GM12891 (cell line): ENCODE measurements at regions not wholly inside any gene's neighbourhood (a gene's known extent, or its start where the extent isn't known, plus 50 kb on each side); places are given as distances from the start of the nearest gene placed in this dataset.

Experiments
- POLR2A ChIP-seq: IDR thresholded peaks from 2 replicates; pipeline ENCODE4 v1.6.1; 2011; ENCODE audit warnings: low read depth, low read length, control low read depth
- TAF1 ChIP-seq: IDR thresholded peaks from 2 replicates; pipeline ENCODE4 v1.6.1; 2011; ENCODE audit warnings: low read depth, low read length, control low read depth

DNA sequence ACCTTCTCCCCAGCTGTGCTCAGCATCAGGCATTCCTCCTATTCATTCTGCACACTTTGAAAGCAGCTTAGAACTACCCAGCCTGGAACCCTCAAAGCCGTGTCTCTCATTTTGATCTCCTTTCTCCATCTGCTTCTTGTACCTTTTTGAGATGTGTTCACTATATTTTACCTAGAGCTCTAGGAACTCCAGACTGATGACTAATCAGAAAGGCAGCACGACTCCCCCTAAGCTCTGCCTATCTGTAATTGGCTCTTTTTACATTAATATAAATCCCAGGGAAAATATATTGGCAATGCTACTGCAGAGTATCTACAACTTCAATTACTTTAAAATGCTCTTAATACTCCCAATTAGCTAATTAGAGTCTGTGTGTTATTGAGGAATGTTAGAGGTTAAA is 671.5 kb downstream of the CBLN4 start:
- TF ChIP-seq POLR2A = no peak
- no peak for TF ChIP-seq TAF1
